WTC11 (cell line): ENCODE measurements at regions not wholly inside any gene's neighbourhood (a gene's known extent, or its start where the extent isn't known, plus 50 kb on each side); places are given as distances from the start of the nearest gene placed in this dataset.

ENCODE experiments used
- ATAC-seq: fragments of 200-7000 bp; cut with Tn5 transposase; 2 replicates; pipeline ENCODE4 v1.10.0; 2021; ENCODE audit warnings: mild to moderate bottlenecking, moderate library complexity
- CTCF ChIA-PET: fragments of 300-600 bp; sonication (Branson Sonifier 250); formaldehyde crosslinking; loops from one replicate; lab custom pipeline; 2021; ENCODE audit warnings: antibody characterized with exemption; lab: Charles Lee
- POLR2A ChIA-PET: fragments of 350-600 bp; sonication (Branson Sonifier 250); formaldehyde crosslinking; loops from one replicate; lab custom pipeline; 2021; ENCODE audit warnings: antibody characterized with exemption; lab: Charles Lee
- DNase-seq: peaks from one replicate; pipeline ENCODE4 v3.0.0; 2021; ENCODE audit warnings: low spot score
- H3K27ac Mint-ChIP-seq: 2 replicates; pipeline ENCODE4 v1.8.0; 2021; ENCODE audit warnings: mixed read lengths
- H3K27me3 Mint-ChIP-seq: 2 replicates; pipeline ENCODE4 v1.8.0; 2021; ENCODE audit warnings: low read depth, mild to moderate bottlenecking, moderate library complexity, mixed read lengths
- H3K36me3 Mint-ChIP-seq: 2 replicates; pipeline ENCODE4 v1.8.0; 2021; ENCODE audit warnings: mixed read lengths
- H3K4me1 Mint-ChIP-seq: 2 replicates; pipeline ENCODE4 v1.8.0; 2022; ENCODE audit warnings: mixed read lengths
- H3K4me3 Mint-ChIP-seq: 2 replicates; pipeline ENCODE4 v1.8.0; 2021; ENCODE audit warnings: mild to moderate bottlenecking, moderate library complexity, mixed read lengths
- H3K9me3 Mint-ChIP-seq: 2 replicates; pipeline ENCODE4 v1.8.0; 2021; ENCODE audit warnings: mixed read lengths
- CBFB ChIP-seq: sonication (generic); formaldehyde crosslinking; IDR thresholded peaks from 2 replicates; pipeline ENCODE4 v1.8.1; 2022; ENCODE audit warnings: mild to moderate bottlenecking, low read depth, missing genetic modification reagents
- CREB1 ChIP-seq: sonication (generic); formaldehyde crosslinking; IDR thresholded peaks from 2 replicates; pipeline ENCODE4 v1.8.0; 2023; ENCODE audit warnings: mild to moderate bottlenecking, missing genetic modification reagents
- ELF4 ChIP-seq: sonication (generic); formaldehyde crosslinking; IDR thresholded peaks from 2 replicates; pipeline ENCODE4 v1.8.1; 2022; ENCODE audit warnings: low read depth, mild to moderate bottlenecking, moderate library complexity, missing genetic modification reagents
- ETV6 ChIP-seq: sonication (generic); formaldehyde crosslinking; IDR thresholded peaks from 2 replicates; pipeline ENCODE4 v1.8.1; 2022; ENCODE audit warnings: mild to moderate bottlenecking, missing genetic modification reagents
- GTF2I ChIP-seq: fragments of 250-450 bp; sonication (Bioruptor Pico); conservative IDR thresholded peaks from 2 replicates; pipeline ENCODE4 v1.4.0; 2021; ENCODE audit warnings: mild to moderate bottlenecking
- HMGA2 ChIP-seq: fragments of 250-450 bp; sonication (Bioruptor Pico); IDR thresholded peaks from 2 replicates; pipeline ENCODE4 v1.4.0; 2021; ENCODE audit warnings: mild to moderate bottlenecking, moderate library complexity
- IRF2 ChIP-seq: sonication (generic); formaldehyde crosslinking; IDR thresholded peaks from 2 replicates; pipeline ENCODE4 v1.8.0; 2022; ENCODE audit warnings: low read depth, missing genetic modification reagents, borderline replicate concordance
- NR1H2 ChIP-seq: sonication (generic); formaldehyde crosslinking; IDR thresholded peaks from 2 replicates; pipeline ENCODE4 v1.9.0; 2021; ENCODE audit warnings: mild to moderate bottlenecking, moderate library complexity, missing genetic modification reagents
- NR3C1 ChIP-seq: sonication (generic); formaldehyde crosslinking; conservative IDR thresholded peaks from 2 replicates; pipeline ENCODE4 v1.8.1; 2023; ENCODE audit warnings: low read depth, mild to moderate bottlenecking, missing genetic modification reagents
- RORB ChIP-seq: fragments of 250-450 bp; sonication (Bioruptor Pico); IDR thresholded peaks from 2 replicates; pipeline ENCODE4 v1.9.0; 2021; ENCODE audit warnings: mild to moderate bottlenecking
- SMAD3 ChIP-seq: sonication (generic); formaldehyde crosslinking; IDR thresholded peaks from 2 replicates; pipeline ENCODE4 v1.8.0; 2022; ENCODE audit warnings: missing genetic modification reagents, mild to moderate bottlenecking, borderline replicate concordance
- TEAD4 ChIP-seq: sonication (generic); formaldehyde crosslinking; IDR thresholded peaks from 2 replicates; pipeline ENCODE4 v1.8.0; 2022; ENCODE audit warnings: mild to moderate bottlenecking, missing genetic modification reagents
- ZNF232 ChIP-seq: sonication (generic); formaldehyde crosslinking; IDR thresholded peaks from 2 replicates; pipeline ENCODE4 v1.8.0; 2022; ENCODE audit warnings: mild to moderate bottlenecking, missing genetic modification reagents
- ZNF263 ChIP-seq: sonication (generic); formaldehyde crosslinking; IDR thresholded peaks from 2 replicates; pipeline ENCODE4 v1.8.1; 2022; ENCODE audit warnings: low read depth, mild to moderate bottlenecking, moderate library complexity, missing genetic modification reagents
- ZNF423 ChIP-seq: fragments of 250-450 bp; sonication (Bioruptor Pico); IDR thresholded peaks from 2 replicates; pipeline ENCODE4 v2.1.2; 2022; ENCODE audit warnings: mild to moderate bottlenecking, moderate library complexity
- TF ChIP-seq, protein P1 (sequence below): sonication (generic); formaldehyde crosslinking; IDR thresholded peaks from 2 replicates; pipeline ENCODE4 v1.8.0; 2023; ENCODE audit warnings: mild to moderate bottlenecking, missing genetic modification reagents
- TF ChIP-seq, protein P2 (sequence below): fragments of 250-450 bp; sonication (Bioruptor Pico); IDR thresholded peaks from 2 replicates; pipeline ENCODE4 v1.8.0; 2021; ENCODE audit warnings: mild to moderate bottlenecking
- TF ChIP-seq, protein P3 (sequence below): fragments of 250-450 bp; sonication (Bioruptor Pico); IDR thresholded peaks from 2 replicates; pipeline ENCODE4 v2.1.2; 2022; ENCODE audit warnings: mild to moderate bottlenecking, moderate library complexity
- TF ChIP-seq, protein P4 (sequence below): fragments of 250-450 bp; sonication (Bioruptor Pico); IDR thresholded peaks from 2 replicates; pipeline ENCODE4 v1.9.0; 2021; ENCODE audit warnings: mild to moderate bottlenecking, borderline replicate concordance

DNA sequence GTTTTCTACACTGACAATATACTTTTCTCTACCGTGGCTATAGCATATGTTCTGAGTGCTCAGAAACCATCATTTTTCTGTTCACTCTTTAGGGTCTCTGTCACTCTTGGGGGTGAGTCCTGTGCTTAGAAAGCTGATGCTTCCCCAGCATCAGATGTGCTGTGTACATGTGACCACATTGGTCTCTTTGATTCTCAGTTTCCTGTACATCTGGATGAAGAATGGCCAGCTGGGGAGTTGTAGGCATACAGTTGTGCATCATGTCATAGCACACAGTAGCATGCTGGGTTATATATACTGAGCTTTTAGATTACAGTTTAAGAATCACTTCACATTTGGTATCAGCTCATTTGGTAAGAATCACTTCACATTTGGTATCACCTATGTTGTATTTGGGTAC, 238.6 kb upstream of the PREP start (continued):
- TF ChIP-seq, protein P1, sequence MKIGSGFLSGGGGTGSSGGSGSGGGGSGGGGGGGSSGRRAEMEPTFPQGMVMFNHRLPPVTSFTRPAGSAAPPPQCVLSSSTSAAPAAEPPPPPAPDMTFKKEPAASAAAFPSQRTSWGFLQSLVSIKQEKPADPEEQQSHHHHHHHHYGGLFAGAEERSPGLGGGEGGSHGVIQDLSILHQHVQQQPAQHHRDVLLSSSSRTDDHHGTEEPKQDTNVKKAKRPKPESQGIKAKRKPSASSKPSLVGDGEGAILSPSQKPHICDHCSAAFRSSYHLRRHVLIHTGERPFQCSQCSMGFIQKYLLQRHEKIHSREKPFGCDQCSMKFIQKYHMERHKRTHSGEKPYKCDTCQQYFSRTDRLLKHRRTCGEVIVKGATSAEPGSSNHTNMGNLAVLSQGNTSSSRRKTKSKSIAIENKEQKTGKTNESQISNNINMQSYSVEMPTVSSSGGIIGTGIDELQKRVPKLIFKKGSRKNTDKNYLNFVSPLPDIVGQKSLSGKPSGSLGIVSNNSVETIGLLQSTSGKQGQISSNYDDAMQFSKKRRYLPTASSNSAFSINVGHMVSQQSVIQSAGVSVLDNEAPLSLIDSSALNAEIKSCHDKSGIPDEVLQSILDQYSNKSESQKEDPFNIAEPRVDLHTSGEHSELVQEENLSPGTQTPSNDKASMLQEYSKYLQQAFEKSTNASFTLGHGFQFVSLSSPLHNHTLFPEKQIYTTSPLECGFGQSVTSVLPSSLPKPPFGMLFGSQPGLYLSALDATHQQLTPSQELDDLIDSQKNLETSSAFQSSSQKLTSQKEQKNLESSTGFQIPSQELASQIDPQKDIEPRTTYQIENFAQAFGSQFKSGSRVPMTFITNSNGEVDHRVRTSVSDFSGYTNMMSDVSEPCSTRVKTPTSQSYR = no peak
- TF ChIP-seq ELF4 (CRISPR knock-in tag) (no peak), CREB1 (CRISPR knock-in tag) (no peak), ZNF423 (CRISPR knock-in tag) (no peak)
- TF ChIP-seq, protein P2, sequence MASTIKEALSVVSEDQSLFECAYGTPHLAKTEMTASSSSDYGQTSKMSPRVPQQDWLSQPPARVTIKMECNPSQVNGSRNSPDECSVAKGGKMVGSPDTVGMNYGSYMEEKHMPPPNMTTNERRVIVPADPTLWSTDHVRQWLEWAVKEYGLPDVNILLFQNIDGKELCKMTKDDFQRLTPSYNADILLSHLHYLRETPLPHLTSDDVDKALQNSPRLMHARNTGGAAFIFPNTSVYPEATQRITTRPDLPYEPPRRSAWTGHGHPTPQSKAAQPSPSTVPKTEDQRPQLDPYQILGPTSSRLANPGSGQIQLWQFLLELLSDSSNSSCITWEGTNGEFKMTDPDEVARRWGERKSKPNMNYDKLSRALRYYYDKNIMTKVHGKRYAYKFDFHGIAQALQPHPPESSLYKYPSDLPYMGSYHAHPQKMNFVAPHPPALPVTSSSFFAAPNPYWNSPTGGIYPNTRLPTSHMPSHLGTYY (CRISPR knock-in tag) = no peak
- TF ChIP-seq, protein P3, sequence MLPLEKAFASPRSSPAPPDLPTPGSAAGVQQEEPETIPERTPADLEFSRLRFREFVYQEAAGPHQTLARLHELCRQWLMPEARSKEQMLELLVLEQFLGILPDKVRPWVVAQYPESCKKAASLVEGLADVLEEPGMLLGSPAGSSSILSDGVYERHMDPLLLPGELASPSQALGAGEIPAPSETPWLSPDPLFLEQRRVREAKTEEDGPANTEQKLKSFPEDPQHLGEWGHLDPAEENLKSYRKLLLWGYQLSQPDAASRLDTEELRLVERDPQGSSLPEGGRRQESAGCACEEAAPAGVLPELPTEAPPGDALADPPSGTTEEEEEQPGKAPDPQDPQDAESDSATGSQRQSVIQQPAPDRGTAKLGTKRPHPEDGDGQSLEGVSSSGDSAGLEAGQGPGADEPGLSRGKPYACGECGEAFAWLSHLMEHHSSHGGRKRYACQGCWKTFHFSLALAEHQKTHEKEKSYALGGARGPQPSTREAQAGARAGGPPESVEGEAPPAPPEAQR (CRISPR knock-in tag) = no peak
- TF ChIP-seq, all 79 proteins: peak for 0

DNA sequence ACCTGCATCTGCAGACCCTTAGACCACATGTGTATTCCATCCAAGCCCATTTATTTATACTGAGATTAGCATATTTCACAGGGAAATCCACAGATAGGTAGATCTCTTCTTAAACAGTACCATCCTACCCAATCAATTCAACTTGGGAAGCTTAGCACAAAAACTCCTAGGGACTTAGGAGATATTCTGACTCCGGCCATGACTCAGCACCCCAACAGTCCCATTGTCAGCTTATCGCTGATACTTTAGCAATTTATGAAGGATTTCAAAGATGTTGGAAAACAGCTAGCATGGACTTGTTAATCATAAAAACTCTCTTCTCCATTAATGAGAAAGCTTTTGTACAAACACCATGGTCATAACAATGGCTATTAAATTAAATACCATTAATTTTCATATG, 236.2 kb upstream of the PREP start:
- Mint-ChIP-seq H3K9me3 (peaks cover 5% of the 10 kb centered on the region; the same call in 1 of the 2 replicates), H3K27ac (no peak overlapping the region), H3K4me3 (no peak overlapping the region), H3K27me3 (no peaks in the 10 kb centered on the region), H3K36me3 (no peaks in the 10 kb centered on the region), H3K4me1 (peaks cover under 1% of the 10 kb centered on the region; the same call in 1 of the 2 replicates)
- DNase-seq (no peak), ATAC-seq (no peak)
- TF ChIP-seq CBFB (no peak), NR1H2 (CRISPR knock-in tag) (no peak), GTF2I (no peak), HMGA2 (CRISPR knock-in tag) (no peak), SMAD3 (CRISPR knock-in tag) (no peak), ETV6 (CRISPR knock-in tag) (no peak), NR3C1 (CRISPR knock-in tag) (no peak), IRF2 (CRISPR knock-in tag) (no peak), ZNF232 (CRISPR knock-in tag) (no peak), TEAD4 (no peak), ZNF263 (CRISPR knock-in tag) (no peak), RORB (CRISPR knock-in tag) (no peak)
- TF ChIP-seq, protein P4, sequence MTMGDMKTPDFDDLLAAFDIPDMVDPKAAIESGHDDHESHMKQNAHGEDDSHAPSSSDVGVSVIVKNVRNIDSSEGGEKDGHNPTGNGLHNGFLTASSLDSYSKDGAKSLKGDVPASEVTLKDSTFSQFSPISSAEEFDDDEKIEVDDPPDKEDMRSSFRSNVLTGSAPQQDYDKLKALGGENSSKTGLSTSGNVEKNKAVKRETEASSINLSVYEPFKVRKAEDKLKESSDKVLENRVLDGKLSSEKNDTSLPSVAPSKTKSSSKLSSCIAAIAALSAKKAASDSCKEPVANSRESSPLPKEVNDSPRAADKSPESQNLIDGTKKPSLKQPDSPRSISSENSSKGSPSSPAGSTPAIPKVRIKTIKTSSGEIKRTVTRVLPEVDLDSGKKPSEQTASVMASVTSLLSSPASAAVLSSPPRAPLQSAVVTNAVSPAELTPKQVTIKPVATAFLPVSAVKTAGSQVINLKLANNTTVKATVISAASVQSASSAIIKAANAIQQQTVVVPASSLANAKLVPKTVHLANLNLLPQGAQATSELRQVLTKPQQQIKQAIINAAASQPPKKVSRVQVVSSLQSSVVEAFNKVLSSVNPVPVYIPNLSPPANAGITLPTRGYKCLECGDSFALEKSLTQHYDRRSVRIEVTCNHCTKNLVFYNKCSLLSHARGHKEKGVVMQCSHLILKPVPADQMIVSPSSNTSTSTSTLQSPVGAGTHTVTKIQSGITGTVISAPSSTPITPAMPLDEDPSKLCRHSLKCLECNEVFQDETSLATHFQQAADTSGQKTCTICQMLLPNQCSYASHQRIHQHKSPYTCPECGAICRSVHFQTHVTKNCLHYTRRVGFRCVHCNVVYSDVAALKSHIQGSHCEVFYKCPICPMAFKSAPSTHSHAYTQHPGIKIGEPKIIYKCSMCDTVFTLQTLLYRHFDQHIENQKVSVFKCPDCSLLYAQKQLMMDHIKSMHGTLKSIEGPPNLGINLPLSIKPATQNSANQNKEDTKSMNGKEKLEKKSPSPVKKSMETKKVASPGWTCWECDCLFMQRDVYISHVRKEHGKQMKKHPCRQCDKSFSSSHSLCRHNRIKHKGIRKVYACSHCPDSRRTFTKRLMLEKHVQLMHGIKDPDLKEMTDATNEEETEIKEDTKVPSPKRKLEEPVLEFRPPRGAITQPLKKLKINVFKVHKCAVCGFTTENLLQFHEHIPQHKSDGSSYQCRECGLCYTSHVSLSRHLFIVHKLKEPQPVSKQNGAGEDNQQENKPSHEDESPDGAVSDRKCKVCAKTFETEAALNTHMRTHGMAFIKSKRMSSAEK (CRISPR knock-in tag) = no peak
- CTCF ChIA-PET = no interaction called here
- POLR2A ChIA-PET = no interaction called here
